H9 (cell line): ENCODE measurements at regions not wholly inside any gene's neighbourhood (a gene's known extent, or its start where the extent isn't known, plus 50 kb on each side); places are given as distances from the start of the nearest gene placed in this dataset.

ENCODE experiments used
- DNase-seq: peaks from one replicate; pipeline ENCODE4 v3.0.0-alpha.2; 2017
- H2AFZ ChIP-seq: one replicate; pipeline ENCODE4 v1.6.1; 2013; ENCODE audit warnings: mild to moderate bottlenecking, low read length, control low read depth, moderate library complexity
- H2AK5ac ChIP-seq: 2 replicates; pipeline ENCODE4 v1.6.1; 2013; ENCODE audit warnings: low read length, control low read depth, mixed read lengths; ENCODE audit not compliant: insufficient read length
- H2BK120ac ChIP-seq: one replicate; pipeline ENCODE4 v1.6.1; 2013; ENCODE audit warnings: low read depth, mild to moderate bottlenecking, low read length, control low read depth, inconsistent platforms; ENCODE audit not compliant: poor library complexity, severe bottlenecking
- H2BK12ac ChIP-seq: 2 replicates; pipeline ENCODE4 v1.6.1; 2013; ENCODE audit warnings: low read length, control low read depth, mixed read lengths, low read depth; ENCODE audit not compliant: insufficient read length
- H2BK15ac ChIP-seq: 2 replicates; pipeline ENCODE4 v1.6.1; 2013; ENCODE audit warnings: low read depth, low read length, control low read depth
- H2BK20ac ChIP-seq: one replicate; pipeline ENCODE4 v1.6.1; 2013; ENCODE audit warnings: low read depth, mild to moderate bottlenecking, low read length, control low read depth, inconsistent platforms; ENCODE audit not compliant: poor library complexity, severe bottlenecking
- H2BK5ac ChIP-seq: 2 replicates; pipeline ENCODE4 v1.6.1; 2013; ENCODE audit warnings: low read length, control low read depth, mixed read lengths; ENCODE audit not compliant: insufficient read length
- H3K14ac ChIP-seq: 2 replicates; pipeline ENCODE4 v1.6.1; 2013; ENCODE audit warnings: low read length, control low read depth; ENCODE audit not compliant: insufficient read depth
- H3K18ac ChIP-seq: 2 replicates; pipeline ENCODE4 v1.6.1; 2013; ENCODE audit warnings: low read depth, mild to moderate bottlenecking, mixed read lengths, low read length, control low read depth; ENCODE audit not compliant: insufficient read length
- H3K23ac ChIP-seq: 2 replicates; pipeline ENCODE4 v1.6.1; 2013; ENCODE audit warnings: low read length, control low read depth, mixed read lengths, low read depth; ENCODE audit not compliant: insufficient read length
- H3K23me2 ChIP-seq: 2 replicates; pipeline ENCODE4 v1.6.1; 2013; ENCODE audit warnings: low read depth, mild to moderate bottlenecking, mixed read lengths, low read length, control low read depth; ENCODE audit not compliant: insufficient read length, poor library complexity, severe bottlenecking
- H3K27ac ChIP-seq: 2 replicates; pipeline ENCODE4 v1.5.1; 2013; ENCODE audit warnings: low read length, control low read depth, mixed read lengths, low read depth; ENCODE audit not compliant: insufficient read length
- H3K27me3 ChIP-seq: 2 replicates; pipeline ENCODE4 v1.6.1; 2013; ENCODE audit warnings: low read length, control low read depth, inconsistent platforms; ENCODE audit not compliant: insufficient read depth
- H3K4ac ChIP-seq: 2 replicates; pipeline ENCODE4 v1.6.1; 2013; ENCODE audit warnings: low read depth, mild to moderate bottlenecking, control low read depth, inconsistent platforms, low read length, moderate library complexity
- H3K4me1 ChIP-seq: 2 replicates; pipeline ENCODE4 v1.6.1; 2013; ENCODE audit warnings: low read length, control low read depth, inconsistent platforms; ENCODE audit not compliant: insufficient read depth
- H3K4me2 ChIP-seq: 2 replicates; pipeline ENCODE4 v1.6.1; 2013; ENCODE audit warnings: low read length, control low read depth, mixed read lengths; ENCODE audit not compliant: insufficient read length, insufficient read depth
- H3K56ac ChIP-seq: 2 replicates; pipeline ENCODE4 v1.6.1; 2013; ENCODE audit warnings: low read depth, mild to moderate bottlenecking, mixed read lengths, low read length, control low read depth; ENCODE audit not compliant: insufficient read length
- H3K79me1 ChIP-seq: 2 replicates; pipeline ENCODE4 v1.6.1; 2013; ENCODE audit warnings: low read depth, mild to moderate bottlenecking, moderate library complexity, low read length, control low read depth, inconsistent platforms; ENCODE audit not compliant: insufficient read depth, poor library complexity, severe bottlenecking
- H3K79me2 ChIP-seq: 2 replicates; pipeline ENCODE4 v1.6.1; 2013; ENCODE audit warnings: low read length, control low read depth, inconsistent platforms; ENCODE audit not compliant: insufficient read depth
- H3K9ac ChIP-seq: 2 replicates; pipeline ENCODE4 v1.6.1; 2013; ENCODE audit warnings: low read length, control low read depth, mixed read lengths; ENCODE audit not compliant: insufficient read length; ENCODE audit errors: extremely low read depth
- H3K9me3 ChIP-seq: one replicate; pipeline ENCODE4 v1.6.1; 2013; ENCODE audit warnings: low read depth, low read length, inconsistent platforms; ENCODE audit not compliant: control insufficient read depth
- H3T11ph ChIP-seq: one replicate; pipeline ENCODE4 v1.6.1; 2013; ENCODE audit warnings: mild to moderate bottlenecking, low read length, control low read depth, inconsistent platforms
- H4K20me1 ChIP-seq: one replicate; pipeline ENCODE4 v1.6.1; 2013; ENCODE audit not compliant: control insufficient read depth, insufficient read length, insufficient read depth
- H4K5ac ChIP-seq: 2 replicates; pipeline ENCODE4 v1.6.1; 2013; ENCODE audit warnings: low read depth, mild to moderate bottlenecking, mixed read lengths, low read length, control low read depth; ENCODE audit not compliant: insufficient read length
- H4K8ac ChIP-seq: replicated peaks from 2 replicates; pipeline ENCODE4 v1.6.1; 2013; ENCODE audit warnings: low read length, control low read depth, mixed read lengths, low read depth; ENCODE audit not compliant: insufficient read length
- H4K91ac ChIP-seq: 2 replicates; pipeline ENCODE4 v1.6.1; 2013; ENCODE audit warnings: low read depth, mild to moderate bottlenecking, moderate library complexity, mixed read lengths, low read length, control low read depth; ENCODE audit not compliant: insufficient read length
- H3K27ac Mint-ChIP-seq, 3 experiments: 2 replicates in 2 of 3; 3 replicates in 1 of 3; pipeline ENCODE4 v1.8.0; 2020 to 2021; ENCODE audit warnings: mixed read lengths in 3 of 3, mild to moderate bottlenecking in 1 of 3, moderate library complexity in 1 of 3
- H3K27me3 Mint-ChIP-seq: 2 replicates; pipeline ENCODE4 v1.8.0; 2021; ENCODE audit warnings: low read depth, mild to moderate bottlenecking, moderate library complexity, mixed read lengths
- H3K36me3 Mint-ChIP-seq, 3 experiments: 2 replicates in 2 of 3; 3 replicates in 1 of 3; pipeline ENCODE4 v1.8.0; 2020 to 2021; ENCODE audit warnings: low read depth in 3 of 3, mixed read lengths in 3 of 3; ENCODE audit not compliant: insufficient read depth in 1 of 3
- H3K4me1 Mint-ChIP-seq, 2 experiments: 2 replicates each; pipeline ENCODE4 v1.8.0; 2020; ENCODE audit warnings: mixed read lengths in 2 of 2
- H3K4me3 Mint-ChIP-seq, 2 experiments: 2 replicates in 1 of 2; 3 replicates in 1 of 2; pipeline ENCODE4 v1.8.0; 2020 to 2021; ENCODE audit warnings: mild to moderate bottlenecking in 2 of 2, mixed read lengths in 2 of 2, moderate library complexity in 1 of 2
- H3K9me3 Mint-ChIP-seq, 2 experiments: 2 replicates in 1 of 2; 3 replicates in 1 of 2; pipeline ENCODE4 v1.8.0; 2020; ENCODE audit warnings: mild to moderate bottlenecking in 2 of 2, mixed read lengths in 2 of 2, moderate library complexity in 1 of 2
- WGBS: extraction: QIAGEN DNeasy Blood & Tissue Kit; methylation state at CpG from one replicate; pipeline ENCODE4 v1.1.7; 2013; ENCODE audit warnings: missing lambda C conversion rate, low lambda C conversion rate, mixed read lengths; ENCODE audit not compliant: insufficient read length; ENCODE audit errors: extremely low coverage; 5-methylcytosine and 5-hydroxymethylcytosine counted together
- TF ChIP-seq, protein P1 (sequence below): fragments of 200-600 bp; sonication (generic); conservative IDR thresholded peaks from 3 replicates; pipeline ENCODE4 v1.8.0; 2021; ENCODE audit warnings: antibody characterized with exemption, mild to moderate bottlenecking

DNA sequence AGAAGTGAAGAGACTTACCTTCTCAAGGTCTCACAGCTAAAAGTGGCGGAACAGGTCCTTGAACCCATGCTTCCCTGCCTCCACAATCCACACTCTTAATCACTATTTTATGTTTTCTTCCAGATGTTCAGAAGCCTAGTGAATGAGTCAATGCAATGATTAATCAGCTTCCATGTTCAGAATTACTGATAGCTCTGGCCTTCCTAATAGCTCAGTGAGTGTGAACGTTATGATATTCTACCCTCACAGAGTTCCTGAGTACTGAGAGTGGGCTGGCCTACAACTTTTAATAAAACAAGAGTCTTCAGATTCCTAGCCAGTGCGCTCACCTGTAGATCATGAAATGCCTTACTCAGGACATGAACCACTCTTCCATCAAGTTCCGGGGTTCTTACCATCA lies 443.0 kb upstream of the ADAMTS9 start:
- no peak overlapping the region for H3K27ac Mint-ChIP-seq
- no peaks in the 10 kb centered on the region; a peak in 1 of 5 replicates for H3K9me3 Mint-ChIP-seq
- TF ChIP-seq, protein P1, sequence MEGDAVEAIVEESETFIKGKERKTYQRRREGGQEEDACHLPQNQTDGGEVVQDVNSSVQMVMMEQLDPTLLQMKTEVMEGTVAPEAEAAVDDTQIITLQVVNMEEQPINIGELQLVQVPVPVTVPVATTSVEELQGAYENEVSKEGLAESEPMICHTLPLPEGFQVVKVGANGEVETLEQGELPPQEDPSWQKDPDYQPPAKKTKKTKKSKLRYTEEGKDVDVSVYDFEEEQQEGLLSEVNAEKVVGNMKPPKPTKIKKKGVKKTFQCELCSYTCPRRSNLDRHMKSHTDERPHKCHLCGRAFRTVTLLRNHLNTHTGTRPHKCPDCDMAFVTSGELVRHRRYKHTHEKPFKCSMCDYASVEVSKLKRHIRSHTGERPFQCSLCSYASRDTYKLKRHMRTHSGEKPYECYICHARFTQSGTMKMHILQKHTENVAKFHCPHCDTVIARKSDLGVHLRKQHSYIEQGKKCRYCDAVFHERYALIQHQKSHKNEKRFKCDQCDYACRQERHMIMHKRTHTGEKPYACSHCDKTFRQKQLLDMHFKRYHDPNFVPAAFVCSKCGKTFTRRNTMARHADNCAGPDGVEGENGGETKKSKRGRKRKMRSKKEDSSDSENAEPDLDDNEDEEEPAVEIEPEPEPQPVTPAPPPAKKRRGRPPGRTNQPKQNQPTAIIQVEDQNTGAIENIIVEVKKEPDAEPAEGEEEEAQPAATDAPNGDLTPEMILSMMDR, result no peak
- Histone ChIP-seq H2BK12ac (no peak overlapping the region), H4K20me1 (no peaks in the 10 kb centered on the region), H3K79me2 (no peaks in the 10 kb centered on the region), H3K27ac (no peak overlapping the region), H2BK20ac (no peak overlapping the region), H3K14ac (no peak overlapping the region), H4K8ac (no peak overlapping the region), H3K4me2 (no peak overlapping the region), H2AK5ac (no peak overlapping the region), H3K4ac (no peak overlapping the region), H2BK120ac (no peak overlapping the region), H3K79me1 (no peaks in the 10 kb centered on the region), H3T11ph (no peak overlapping the region), H4K5ac (no peak overlapping the region), H2AFZ (no peak overlapping the region), H3K9me3 (no peaks in the 10 kb centered on the region), H2BK5ac (no peak overlapping the region), H3K4me1 (peaks cover 2% of the 10 kb centered on the region; the same call in 1 of the 2 replicates), H4K91ac (no peak overlapping the region), H2BK15ac (no peak overlapping the region), H3K23me2 (no peaks in the 10 kb centered on the region), H3K9ac (no peak overlapping the region), H3K23ac (no peak overlapping the region), H3K56ac (no peak overlapping the region), H3K18ac (no peak overlapping the region), H3K27me3 (no peaks in the 10 kb centered on the region)
- no peaks in the 10 kb centered on the region for H3K36me3 Mint-ChIP-seq
- DNase-seq, result no peak
- WGBS, result no CpG with 5 or more reads among the region's 4 CpGs
- no peak overlapping the region for H3K4me3 Mint-ChIP-seq
- no peaks in the 10 kb centered on the region for H3K4me1 Mint-ChIP-seq
- no peaks in the 10 kb centered on the region; the same call in 1 of the 2 replicates for H3K27me3 Mint-ChIP-seq
